Central memory CD4-positive, alpha-beta T cell (primary cell): ENCODE measurements at regions not wholly inside any gene's neighbourhood (a gene's known extent, or its start where the extent isn't known, plus 50 kb on each side); places are given as distances from the start of the nearest gene placed in this dataset.
"Not testable (repeated sequence)": the region's sequence is repeated elsewhere in the genome, so short reads cannot be mapped to it uniquely, and the experiment has no call there.

ENCODE experiments used
- DNase-seq: peaks from one replicate; pipeline ENCODE4 v3.0.0; 2022

GRCh38 chr6:43900560-43900915, 130.5 kb downstream of the VEGFA start:
- DNase-seq = no peak

GRCh38 chr6:43899830-43900229, 129.8 kb downstream of the VEGFA start:
- no peak for DNase-seq

GRCh38 chr6:43898358-43899131, 128.5 kb downstream of the VEGFA start:
- no peak for DNase-seq

GRCh38 chr6:43897571-43898302, 127.7 kb downstream of the VEGFA start:
- DNase-seq = no peak

GRCh38 chr6:43896329-43897255, 126.6 kb downstream of the VEGFA start:
- DNase-seq = no peak

GRCh38 chr6:43895656-43896328, 125.8 kb downstream of the VEGFA start:
- no peak for DNase-seq

- no peak for DNase-seq
Observed at GRCh38 chr6:43893073-43893472, 123.1 kb downstream of the VEGFA start.

GRCh38 chr6:43891072-43891870, 121.3 kb downstream of the VEGFA start:
- DNase-seq = no peak

GRCh38 chr6:43890197-43891062, 120.4 kb downstream of the VEGFA start:
- no peak for DNase-seq

- DNase-seq = no peak
Observed at GRCh38 chr6:43887906-43888683, 118.1 kb downstream of the VEGFA start.

- no peak for DNase-seq
Observed at GRCh38 chr6:43887340-43887858, 117.4 kb downstream of the VEGFA start.

- DNase-seq = no peak
Observed at GRCh38 chr6:43886717-43887339, 116.8 kb downstream of the VEGFA start.

GRCh38 chr6:43886067-43886461, 116.1 kb downstream of the VEGFA start:
- DNase-seq = no peak

- no peak for DNase-seq
Observed at GRCh38 chr6:43885399-43886066, 115.5 kb downstream of the VEGFA start.

- no peak for DNase-seq
Observed at GRCh38 chr6:43884652-43885022, 114.6 kb downstream of the VEGFA start.

GRCh38 chr6:43883847-43884651, 114.0 kb downstream of the VEGFA start:
- no peak for DNase-seq

GRCh38 chr6:43882690-43883448, 112.9 kb downstream of the VEGFA start:
- DNase-seq = not testable (repeated sequence)
